ENCODE measurements at regions not wholly inside any gene's neighbourhood (a gene's known extent, or its start where the extent isn't known, plus 50 kb on each side); places are given as distances from the start of the nearest gene placed in this dataset.

- Mint-ChIP-seq H3K4me3 (ENCODE audit: unreplicated experiment) (no peak overlapping the region), H3K36me3 (ENCODE audit: unreplicated experiment) (no peaks in the 10 kb centered on the region), H3K4me1 (ENCODE audit: low read depth, unreplicated experiment) (peaks cover 2% of the 10 kb centered on the region), H3K27me3 (ENCODE audit: unreplicated experiment) (peaks cover 2% of the 10 kb centered on the region), H3K9me3 (ENCODE audit: unreplicated experiment) (peaks cover 1% of the 10 kb centered on the region), H3K27ac (ENCODE audit: unreplicated experiment) (no peak overlapping the region)
- no peak for DNase-seq
- no peak for TF ChIP-seq CTCF (IDR thresholded peaks at IDR 0.05; ENCODE audit: partially characterized antibody, unreplicated experiment)
Measured at GRCh38 chr6:145018027-145018426, 717.3 kb downstream of the EPM2A start.

- Mint-ChIP-seq H3K9me3 (ENCODE audit: unreplicated experiment) (peaks cover 1% of the 10 kb centered on the region), H3K36me3 (ENCODE audit: unreplicated experiment) (no peaks in the 10 kb centered on the region), H3K27ac (ENCODE audit: unreplicated experiment) (no peak overlapping the region), H3K27me3 (ENCODE audit: unreplicated experiment) (peaks cover 2% of the 10 kb centered on the region), H3K4me1 (ENCODE audit: low read depth, unreplicated experiment) (peaks cover 4% of the 10 kb centered on the region), H3K4me3 (ENCODE audit: unreplicated experiment) (no peak overlapping the region)
- DNase-seq: no peak
- no peak for TF ChIP-seq CTCF (IDR thresholded peaks at IDR 0.05; ENCODE audit: partially characterized antibody, unreplicated experiment)
Measured at GRCh38 chr6:145020114-145020513, 715.2 kb downstream of the EPM2A start.

GRCh38 chr6:145020543-145020942 lies 714.8 kb downstream of the EPM2A start:
- H3K9me3 Mint-ChIP-seq (ENCODE audit: unreplicated experiment): peaks cover 1% of the 10 kb centered on the region
- H3K4me3 Mint-ChIP-seq (ENCODE audit: unreplicated experiment): no peak overlapping the region
- H3K27ac Mint-ChIP-seq (ENCODE audit: unreplicated experiment): no peak overlapping the region
- H3K36me3 Mint-ChIP-seq (ENCODE audit: unreplicated experiment): no peaks in the 10 kb centered on the region
- H3K27me3 Mint-ChIP-seq (ENCODE audit: unreplicated experiment): peaks cover 2% of the 10 kb centered on the region
- no peak for DNase-seq
- H3K4me1 Mint-ChIP-seq (ENCODE audit: low read depth, unreplicated experiment): peaks cover 4% of the 10 kb centered on the region
- no peak for TF ChIP-seq CTCF (IDR thresholded peaks at IDR 0.05; ENCODE audit: partially characterized antibody, unreplicated experiment)

GRCh38 chr6:145022199-145022796 lies 713.0 kb downstream of the EPM2A start:
- no peak for TF ChIP-seq CTCF (IDR thresholded peaks at IDR 0.05; ENCODE audit: partially characterized antibody, unreplicated experiment)
- H3K36me3 Mint-ChIP-seq (ENCODE audit: unreplicated experiment): no peaks in the 10 kb centered on the region
- H3K9me3 Mint-ChIP-seq (ENCODE audit: unreplicated experiment): peaks cover 1% of the 10 kb centered on the region

GRCh38 chr6:145023116-145023726 lies 712.1 kb downstream of the EPM2A start:
- peaks cover 4% of the 10 kb centered on the region for H3K4me1 Mint-ChIP-seq (ENCODE audit: low read depth, unreplicated experiment)
- H3K4me3 Mint-ChIP-seq (ENCODE audit: unreplicated experiment): no peak overlapping the region
- no peak for DNase-seq
- TF ChIP-seq CTCF (IDR thresholded peaks at IDR 0.05; ENCODE audit: partially characterized antibody, unreplicated experiment): no peak
- H3K27me3 Mint-ChIP-seq (ENCODE audit: unreplicated experiment): no peaks in the 10 kb centered on the region
- H3K36me3 Mint-ChIP-seq (ENCODE audit: unreplicated experiment): no peaks in the 10 kb centered on the region
- peaks cover 1% of the 10 kb centered on the region for H3K9me3 Mint-ChIP-seq (ENCODE audit: unreplicated experiment)
- no peak overlapping the region for H3K27ac Mint-ChIP-seq (ENCODE audit: unreplicated experiment)

More at GRCh38 chr6:145022199-145022796, 713.0 kb downstream of the EPM2A start:
- H3K4me3 Mint-ChIP-seq (ENCODE audit: unreplicated experiment): no peak overlapping the region
- H3K27me3 Mint-ChIP-seq (ENCODE audit: unreplicated experiment): peaks cover 1% of the 10 kb centered on the region
- H3K4me1 Mint-ChIP-seq (ENCODE audit: low read depth, unreplicated experiment): peaks cover 4% of the 10 kb centered on the region
- DNase-seq: no peak
- H3K27ac Mint-ChIP-seq (ENCODE audit: unreplicated experiment): no peak overlapping the region
